ENCODE measurements at regions not wholly inside any gene's neighbourhood (a gene's known extent, or its start where the extent isn't known, plus 50 kb on each side); places are given as distances from the start of the nearest gene placed in this dataset.

DNA sequence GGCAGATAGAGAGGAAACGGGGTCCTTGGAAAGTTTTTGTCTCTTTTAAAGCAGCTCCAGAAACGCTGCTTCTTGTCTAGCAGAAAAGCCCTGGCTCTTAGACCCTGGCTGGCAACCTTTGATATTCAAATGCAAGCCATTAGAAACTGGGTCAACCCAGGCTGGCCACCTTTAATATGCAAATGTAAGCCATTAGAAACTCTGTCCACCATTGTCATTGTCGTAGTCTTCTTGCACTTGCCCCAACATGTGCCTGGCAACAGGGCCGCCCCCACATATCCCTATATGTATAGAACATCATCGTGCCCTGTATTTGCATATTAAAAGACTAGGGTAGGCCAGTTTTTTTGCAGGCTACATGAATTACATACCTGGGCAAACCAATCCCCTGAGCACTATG, 621.3 kb upstream of the DPP6 start:
- H3K4me3 ChIP-seq (ENCODE audit: low read depth, low read length) = no peak overlapping the region
- TF ChIP-seq, protein P1, sequence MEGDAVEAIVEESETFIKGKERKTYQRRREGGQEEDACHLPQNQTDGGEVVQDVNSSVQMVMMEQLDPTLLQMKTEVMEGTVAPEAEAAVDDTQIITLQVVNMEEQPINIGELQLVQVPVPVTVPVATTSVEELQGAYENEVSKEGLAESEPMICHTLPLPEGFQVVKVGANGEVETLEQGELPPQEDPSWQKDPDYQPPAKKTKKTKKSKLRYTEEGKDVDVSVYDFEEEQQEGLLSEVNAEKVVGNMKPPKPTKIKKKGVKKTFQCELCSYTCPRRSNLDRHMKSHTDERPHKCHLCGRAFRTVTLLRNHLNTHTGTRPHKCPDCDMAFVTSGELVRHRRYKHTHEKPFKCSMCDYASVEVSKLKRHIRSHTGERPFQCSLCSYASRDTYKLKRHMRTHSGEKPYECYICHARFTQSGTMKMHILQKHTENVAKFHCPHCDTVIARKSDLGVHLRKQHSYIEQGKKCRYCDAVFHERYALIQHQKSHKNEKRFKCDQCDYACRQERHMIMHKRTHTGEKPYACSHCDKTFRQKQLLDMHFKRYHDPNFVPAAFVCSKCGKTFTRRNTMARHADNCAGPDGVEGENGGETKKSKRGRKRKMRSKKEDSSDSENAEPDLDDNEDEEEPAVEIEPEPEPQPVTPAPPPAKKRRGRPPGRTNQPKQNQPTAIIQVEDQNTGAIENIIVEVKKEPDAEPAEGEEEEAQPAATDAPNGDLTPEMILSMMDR (IDR thresholded peaks at IDR 0.05; ENCODE audit: low read depth, low read length, missing control alignments) = no peak
- no peak for DNase-seq (ENCODE audit: low read depth)

DNA sequence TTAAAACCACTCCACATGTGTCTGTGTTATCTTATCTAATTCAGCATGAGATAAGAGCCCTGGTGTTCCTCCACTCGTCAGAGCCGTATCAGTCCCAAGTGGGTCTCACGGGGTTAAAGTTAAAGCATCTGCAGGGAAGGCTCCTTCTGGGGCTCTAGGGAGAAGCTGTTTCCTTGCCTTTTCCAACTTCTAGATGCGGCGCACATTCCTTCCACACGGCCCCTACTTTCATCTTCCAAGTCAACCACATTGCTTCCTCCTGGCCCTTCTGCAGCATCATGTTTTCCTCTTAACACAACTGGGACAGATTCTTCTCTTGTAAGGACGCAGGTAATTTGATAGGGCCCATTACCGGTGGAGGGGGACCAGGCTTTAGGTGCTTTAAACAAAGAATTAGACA, 620.1 kb upstream of the DPP6 start:
- no peak for DNase-seq (ENCODE audit: low read depth)
- H3K4me3 ChIP-seq (ENCODE audit: low read depth, low read length) = no peak overlapping the region
- TF ChIP-seq, protein P1 (IDR thresholded peaks at IDR 0.05; ENCODE audit: low read depth, low read length, missing control alignments) = no peak

DNA sequence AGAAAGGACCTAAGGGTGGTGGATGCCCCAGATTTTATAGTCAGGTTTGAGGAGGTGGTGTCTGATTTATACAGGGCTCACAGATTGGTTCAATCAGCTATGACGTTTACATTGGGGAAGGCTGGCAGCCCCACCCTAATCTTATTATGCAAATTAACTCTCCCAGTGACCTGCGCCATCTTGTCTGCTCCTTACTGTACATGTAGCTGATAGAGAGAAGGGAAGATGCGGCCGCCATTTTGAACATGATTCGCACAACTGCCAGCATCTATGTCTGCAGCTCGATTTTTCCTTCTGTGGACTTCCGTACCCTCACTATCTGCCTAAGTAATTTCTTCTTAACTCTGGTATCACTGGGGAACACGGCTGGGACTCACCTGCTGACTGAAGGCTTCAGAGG, 619.0 kb upstream of the DPP6 start:
- TF ChIP-seq, protein P1 (IDR thresholded peaks at IDR 0.05; ENCODE audit: low read depth, low read length, missing control alignments) = no peak
- H3K4me3 ChIP-seq (ENCODE audit: low read depth, low read length) = no peak overlapping the region
- DNase-seq (ENCODE audit: low read depth) = no peak

DNA sequence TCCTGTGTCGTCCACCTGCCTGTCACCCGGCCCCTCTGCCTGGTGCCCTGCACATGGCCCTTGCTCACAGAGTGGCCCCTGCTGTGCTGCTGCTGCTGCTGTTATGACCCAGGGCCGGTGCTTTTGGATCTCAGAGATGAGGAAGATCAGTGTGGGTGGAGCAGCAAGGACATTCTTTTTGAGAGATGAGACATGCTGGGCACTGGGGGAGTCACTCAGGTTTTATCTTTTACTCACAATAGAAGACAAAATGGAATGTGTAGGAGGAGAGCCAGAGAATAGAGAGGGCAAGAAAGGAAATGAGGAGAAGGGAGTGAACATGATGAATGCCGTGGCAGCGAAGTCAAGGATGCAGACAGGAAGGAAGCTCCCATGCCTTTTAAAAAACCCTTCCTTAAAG, 611.5 kb upstream of the DPP6 start:
- TF ChIP-seq, protein P1 (IDR thresholded peaks at IDR 0.05; ENCODE audit: low read depth, low read length, missing control alignments) = no peak
- no peak overlapping the region for H3K4me3 ChIP-seq (ENCODE audit: low read depth, low read length)
- DNase-seq (ENCODE audit: low read depth) = no peak

DNA sequence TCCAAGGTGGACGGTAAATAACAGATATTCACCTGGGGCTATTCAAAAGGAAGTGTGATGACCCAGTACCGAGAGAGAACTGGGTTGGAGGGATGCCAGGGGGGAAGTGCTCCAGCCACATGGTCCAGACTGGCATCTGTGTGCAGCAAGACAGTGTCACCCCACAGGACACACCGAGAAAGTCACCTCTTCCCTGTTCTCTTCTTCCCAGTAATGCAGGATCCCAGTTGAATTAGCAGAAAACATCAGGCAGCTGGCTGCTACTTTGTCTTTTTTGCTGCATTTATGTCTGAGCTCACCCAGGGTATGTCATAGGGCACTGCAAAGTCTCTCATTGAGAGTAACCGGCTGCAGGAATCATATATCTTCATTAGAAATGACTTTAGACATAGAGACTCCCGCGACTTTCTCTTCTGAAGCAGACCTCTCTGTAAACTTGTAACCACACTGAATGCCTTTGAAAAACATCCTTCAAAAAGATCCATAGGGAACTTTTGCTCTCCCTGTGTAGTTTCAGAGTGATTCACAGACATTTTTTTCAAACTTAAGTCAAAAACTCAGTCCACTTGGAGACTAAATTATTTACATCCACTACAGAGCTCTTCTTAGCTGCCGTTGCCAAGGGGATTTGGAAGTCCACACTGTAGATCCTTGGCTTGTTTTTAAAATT, 609.0 kb upstream of the DPP6 start:
- no peak overlapping the region for H3K4me3 ChIP-seq (ENCODE audit: low read depth, low read length)
- no peak for DNase-seq (ENCODE audit: low read depth)
- TF ChIP-seq, protein P1 (IDR thresholded peaks at IDR 0.05; ENCODE audit: low read depth, low read length, missing control alignments) = no peak

DNA sequence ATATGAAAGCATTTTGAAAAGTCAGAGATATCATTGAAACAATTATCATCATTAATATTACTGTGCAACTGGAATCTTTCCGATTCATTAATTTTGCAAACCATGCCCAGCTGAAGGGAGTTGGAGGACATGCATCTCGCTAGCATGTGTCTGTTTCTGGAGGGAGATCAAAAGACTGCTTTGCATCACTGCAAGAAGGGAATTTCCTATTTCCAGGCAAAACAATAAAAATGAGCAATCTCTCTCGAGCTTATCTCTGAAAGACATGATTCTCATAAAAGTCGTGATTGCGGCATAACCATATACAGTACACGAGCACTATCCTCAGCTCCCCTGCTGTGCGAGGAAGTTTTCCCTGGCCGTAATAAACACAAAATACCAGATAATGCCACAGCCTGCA, 607.6 kb upstream of the DPP6 start:
- H3K4me3 ChIP-seq (ENCODE audit: low read depth, low read length) = no peak overlapping the region
- DNase-seq (ENCODE audit: low read depth) = no peak
- TF ChIP-seq, protein P1 (IDR thresholded peaks at IDR 0.05; ENCODE audit: low read depth, low read length, missing control alignments) = no peak

DNA sequence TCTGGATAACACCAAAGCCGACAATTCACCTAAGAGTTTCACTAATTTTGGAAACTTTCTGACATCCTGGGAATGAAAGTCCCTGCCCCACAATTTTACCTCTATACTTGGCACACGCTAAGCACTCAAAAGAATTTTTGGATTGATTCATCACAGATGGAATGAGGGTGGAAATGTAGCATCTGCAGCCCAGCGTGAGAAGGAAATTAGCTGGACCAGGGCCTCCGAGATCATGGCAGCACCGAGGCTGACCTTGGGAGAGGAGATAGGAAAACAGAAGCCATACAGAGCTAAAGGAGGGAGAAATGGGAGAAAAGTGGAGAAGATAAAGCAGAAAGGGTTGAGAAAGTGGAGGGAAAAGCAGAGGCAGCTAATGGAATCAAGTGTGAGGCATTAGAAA, 606.6 kb upstream of the DPP6 start:
- no peak for DNase-seq (ENCODE audit: low read depth)
- TF ChIP-seq, protein P1 (IDR thresholded peaks at IDR 0.05; ENCODE audit: low read depth, low read length, missing control alignments) = no peak
- no peak overlapping the region for H3K4me3 ChIP-seq (ENCODE audit: low read depth, low read length)
